ENCODE measurements at regions not wholly inside any gene's neighbourhood (a gene's known extent, or its start where the extent isn't known, plus 50 kb on each side); places are given as distances from the start of the nearest gene placed in this dataset.

- H3K9me3 ChIP-seq (ENCODE audit: low read depth): no peaks in the 10 kb centered on the region
- H3K4me3 ChIP-seq: no peak overlapping the region
- H3K36me3 ChIP-seq: no peaks in the 10 kb centered on the region
- H3K27ac ChIP-seq: no peak overlapping the region
- TF ChIP-seq CTCF (IDR thresholded peaks at IDR 0.05; ENCODE audit: low read depth, low read length): no peak
- no peaks in the 10 kb centered on the region for H3K4me1 ChIP-seq (ENCODE audit: low read depth)
- H3K27me3 ChIP-seq: no peaks in the 10 kb centered on the region
- DNase-seq (ENCODE audit: low read depth in 1 of 2, low spot score in 1 of 2): no peak
Observed at GRCh38 chr4:35358001-35358584, 886.2 kb downstream of the ARAP2 start.

GRCh38 chr4:35364321-35364870 lies 879.9 kb downstream of the ARAP2 start:
- Histone ChIP-seq H3K4me3 (no peak overlapping the region), H3K27ac (no peak overlapping the region), H3K9me3 (ENCODE audit: low read depth) (no peaks in the 10 kb centered on the region), H3K36me3 (no peaks in the 10 kb centered on the region), H3K4me1 (ENCODE audit: low read depth) (no peaks in the 10 kb centered on the region), H3K27me3 (no peaks in the 10 kb centered on the region)
- no peak for DNase-seq (ENCODE audit: low read depth in 1 of 2, low spot score in 1 of 2)
- TF ChIP-seq CTCF (IDR thresholded peaks at IDR 0.05; ENCODE audit: low read depth, low read length): no peak

- no peak for DNase-seq (ENCODE audit: low read depth in 1 of 2, low spot score in 1 of 2)
- no peak for TF ChIP-seq CTCF (IDR thresholded peaks at IDR 0.05; ENCODE audit: low read depth, low read length)
- H3K27ac ChIP-seq: no peak overlapping the region
- no peak overlapping the region for H3K4me3 ChIP-seq
- no peaks in the 10 kb centered on the region for H3K36me3 ChIP-seq
- no peaks in the 10 kb centered on the region for H3K9me3 ChIP-seq (ENCODE audit: low read depth)
- no peaks in the 10 kb centered on the region for H3K27me3 ChIP-seq
- no peaks in the 10 kb centered on the region for H3K4me1 ChIP-seq (ENCODE audit: low read depth)
Observed at GRCh38 chr4:35365186-35365585, 879.1 kb downstream of the ARAP2 start.

GRCh38 chr4:35399912-35400311 lies 844.4 kb downstream of the ARAP2 start:
- no peaks in the 10 kb centered on the region for H3K27me3 ChIP-seq
- TF ChIP-seq CTCF (IDR thresholded peaks at IDR 0.05; ENCODE audit: low read depth, low read length): no peak
- no peaks in the 10 kb centered on the region for H3K9me3 ChIP-seq (ENCODE audit: low read depth)
- H3K4me1 ChIP-seq (ENCODE audit: low read depth): no peaks in the 10 kb centered on the region
- no peak overlapping the region for H3K27ac ChIP-seq
- DNase-seq (ENCODE audit: low read depth in 1 of 2, low spot score in 1 of 2): no peak
- no peak overlapping the region for H3K4me3 ChIP-seq
- H3K36me3 ChIP-seq: no peaks in the 10 kb centered on the region

- Histone ChIP-seq H3K4me3 (no peak overlapping the region), H3K4me1 (ENCODE audit: low read depth) (no peaks in the 10 kb centered on the region), H3K9me3 (ENCODE audit: low read depth) (no peaks in the 10 kb centered on the region), H3K36me3 (no peaks in the 10 kb centered on the region), H3K27ac (no peak overlapping the region), H3K27me3 (no peaks in the 10 kb centered on the region)
- no peak for DNase-seq (ENCODE audit: low read depth in 1 of 2, low spot score in 1 of 2)
- no peak for TF ChIP-seq CTCF (IDR thresholded peaks at IDR 0.05; ENCODE audit: low read depth, low read length)
Observed at GRCh38 chr4:35423104-35423503, 821.2 kb downstream of the ARAP2 start.
